NCI-H2029 (cell line): ENCODE measurements at regions not wholly inside any gene's neighbourhood (a gene's known extent, or its start where the extent isn't known, plus 50 kb on each side); places are given as distances from the start of the nearest gene placed in this dataset.
A peak's percentile ranks its signal among the peaks of the same experiment; 100 is the strongest.

Source experiments
- DNase-seq: peaks from one replicate; lab custom pipeline; 2025; lab: John Stamatoyannopoulos, UW

DNA sequence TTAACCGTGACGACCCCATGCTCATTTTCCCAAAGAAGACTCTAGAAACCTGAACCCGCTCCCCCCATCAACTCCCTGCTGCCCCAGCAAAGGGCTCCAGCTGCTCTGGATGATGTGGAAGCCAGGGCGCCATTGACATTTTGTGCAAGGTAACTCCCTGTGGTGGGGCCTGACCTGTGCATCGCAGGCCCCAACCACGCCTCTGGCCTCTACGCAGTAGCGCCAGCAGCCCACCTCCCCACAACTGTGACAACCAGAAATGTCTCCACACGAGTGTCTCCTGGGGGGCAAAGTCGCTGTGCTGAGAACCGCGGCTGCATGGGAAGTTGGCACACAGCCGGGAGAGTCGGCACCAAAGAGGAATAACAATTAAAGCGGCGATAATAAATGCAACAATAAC, 86.9 kb upstream of the PRR5 start:
- no peak for DNase-seq

- no peak for DNase-seq
Observed at GRCh38 chr22:44613196-44613595, 88.8 kb upstream of the PRR5 start.

DNA sequence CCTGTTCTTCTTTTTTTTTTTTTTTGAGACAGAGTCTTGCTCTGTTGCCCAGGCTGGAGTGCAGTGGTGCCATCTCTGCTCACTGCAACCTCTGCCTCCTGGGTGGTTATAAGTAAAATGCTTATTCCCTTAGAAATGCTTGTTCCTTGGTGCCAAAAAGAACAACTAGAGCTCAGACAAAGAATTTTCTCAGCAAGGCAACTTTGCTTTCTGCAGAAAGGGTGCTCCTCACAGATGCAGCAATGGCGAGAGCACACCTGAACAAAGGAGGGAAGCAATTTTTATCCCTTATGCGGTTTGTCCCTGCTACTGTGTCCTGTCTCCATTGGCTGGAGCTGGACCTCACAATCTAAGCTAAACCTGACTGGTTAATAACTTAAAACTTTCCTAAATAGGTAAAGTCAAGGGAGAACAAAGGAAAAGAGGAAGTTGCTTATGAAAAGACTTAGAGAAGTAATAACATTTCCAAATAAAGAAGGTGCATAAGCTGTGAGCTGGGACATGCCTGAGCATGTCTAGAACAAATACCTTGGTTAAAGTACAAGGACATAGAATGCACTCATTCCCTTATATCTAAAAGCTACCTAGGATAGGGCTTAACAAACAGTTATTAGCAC, 90.0 kb upstream of the PRR5 start:
- no peak for DNase-seq

DNA sequence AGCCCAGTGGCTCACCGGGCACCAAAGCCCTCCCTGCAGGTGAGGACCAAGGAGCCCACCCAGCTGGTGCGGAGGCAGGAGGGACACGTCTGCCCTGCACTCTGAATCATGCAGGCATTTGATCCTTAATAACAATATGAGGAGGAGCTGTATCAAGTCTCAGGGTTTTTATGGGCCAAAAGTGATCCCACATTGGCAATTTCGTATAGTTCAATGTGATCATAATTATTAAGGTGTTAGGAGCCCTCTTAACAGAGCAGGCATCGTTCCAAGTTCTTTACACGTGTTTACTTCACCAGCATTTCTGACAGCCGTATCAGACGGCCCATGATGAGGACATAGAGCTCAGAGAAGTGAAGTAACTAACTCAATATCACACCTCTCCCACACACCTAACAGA, 91.9 kb upstream of the PRR5 start:
- no peak for DNase-seq

DNA sequence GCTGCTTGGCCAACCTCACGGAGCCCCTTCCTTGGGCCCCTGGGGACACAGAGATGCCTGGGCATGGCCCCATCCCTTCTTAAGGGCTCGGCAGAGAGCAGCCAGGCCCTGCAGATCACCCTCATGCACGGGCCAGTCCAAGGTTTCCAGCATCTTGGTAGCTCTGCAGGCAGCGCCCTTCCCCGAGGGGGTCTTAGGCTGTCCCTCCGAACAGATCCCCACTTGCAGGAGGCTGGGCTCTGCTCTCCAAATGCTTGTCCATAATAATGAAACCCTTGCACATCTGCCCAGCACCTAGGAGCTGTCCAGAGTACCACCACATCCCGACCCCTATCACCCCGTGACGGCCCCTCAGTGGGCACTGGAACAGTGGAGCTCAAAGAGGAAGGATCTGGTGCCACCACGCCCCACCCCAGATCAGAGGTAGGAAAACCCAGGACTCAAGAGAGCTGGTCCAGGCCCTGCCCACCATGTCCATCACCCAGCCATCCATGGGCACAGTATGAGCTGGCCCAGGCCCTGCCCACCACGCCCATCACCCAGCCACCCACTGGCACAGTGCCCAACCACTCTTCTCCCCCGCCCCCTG, 92.5 kb upstream of the PRR5 start:
- no peak for DNase-seq

DNA sequence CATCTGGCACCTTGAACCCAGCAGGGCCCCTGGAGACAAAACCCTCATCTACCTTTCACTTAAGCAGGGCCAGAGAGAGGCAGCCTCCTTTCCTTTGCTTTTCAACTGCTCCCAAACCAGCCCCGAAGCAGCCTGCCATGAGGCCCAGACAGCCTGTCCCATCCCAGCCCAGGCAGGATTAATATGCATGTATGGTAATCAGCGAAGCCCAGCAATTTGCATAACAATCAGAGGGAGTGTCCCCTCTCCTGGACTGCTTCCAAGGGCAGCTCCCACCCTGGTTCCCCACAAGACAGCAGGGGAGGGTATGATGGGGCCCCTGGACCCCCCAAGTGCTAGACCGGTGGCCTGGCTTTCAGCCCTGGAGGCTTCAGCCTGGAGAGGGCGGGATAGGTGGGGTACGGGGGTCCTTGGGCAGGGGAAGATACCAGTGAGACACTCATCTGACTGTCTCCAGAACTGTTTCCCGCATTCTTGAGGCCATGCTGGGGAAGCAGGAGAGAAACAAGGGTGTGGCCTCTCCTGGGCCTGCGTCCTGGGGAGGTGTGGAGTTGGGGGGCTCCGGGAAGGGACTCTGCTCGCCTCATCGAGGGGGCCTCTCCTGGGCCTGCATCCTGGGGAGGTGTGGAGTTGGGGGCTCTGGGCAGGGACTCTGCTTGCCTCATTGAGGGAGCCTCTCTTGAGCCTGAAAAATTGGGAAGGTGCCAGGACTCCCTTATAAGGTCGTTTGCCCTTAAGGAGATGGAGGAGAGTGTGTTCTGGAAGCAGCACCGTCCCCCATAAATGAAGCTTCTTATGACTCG, 93.2 kb upstream of the PRR5 start:
- no peak for DNase-seq

DNA sequence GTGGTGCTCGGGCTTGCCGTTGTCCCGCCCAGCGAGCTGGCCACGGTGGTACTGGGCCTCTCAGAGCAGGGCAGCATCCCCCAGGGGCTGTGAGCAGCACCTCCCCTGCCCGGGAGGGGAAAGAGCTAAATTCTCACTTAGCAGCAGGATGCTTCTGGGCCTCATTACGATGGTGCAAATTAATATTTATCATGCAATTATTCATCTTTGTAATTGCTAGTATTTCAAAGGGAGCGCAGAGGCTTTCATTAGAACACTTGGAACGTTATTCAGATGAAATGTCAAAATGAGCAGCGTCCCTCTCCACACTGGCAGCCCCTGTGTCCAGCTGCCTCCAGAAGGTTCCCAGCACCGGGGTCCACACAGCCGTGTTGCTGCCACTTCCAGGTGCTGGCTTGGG, 95.9 kb upstream of the PRR5 start:
- DNase-seq = no peak

GRCh38 chr22:44605486-44605885, 96.5 kb upstream of the PRR5 start:
- DNase-seq = no peak

DNA sequence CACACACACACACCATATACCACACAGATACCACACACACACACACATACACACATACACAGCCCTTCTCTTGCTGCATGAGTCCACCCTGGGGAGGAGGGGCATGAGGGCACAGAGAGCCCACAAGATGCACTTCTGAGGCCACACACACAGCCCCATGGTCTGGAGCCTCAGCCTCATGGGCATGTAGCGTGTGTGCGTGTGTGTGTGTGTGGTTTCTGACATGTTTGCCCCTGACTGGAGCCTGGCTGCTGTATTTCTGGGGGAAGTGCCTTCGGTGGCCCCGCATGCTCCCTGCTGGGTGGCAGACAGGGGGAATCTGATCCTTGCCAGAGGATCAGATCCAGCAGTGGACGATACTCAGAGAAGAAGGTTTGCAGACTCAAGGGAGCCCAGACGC, 97.0 kb upstream of the PRR5 start:
- DNase-seq = no peak

GRCh38 chr22:44604455-44604854, 97.5 kb upstream of the PRR5 start:
- DNase-seq = no peak

GRCh38 chr22:44603767-44604166, 98.2 kb upstream of the PRR5 start:
- DNase-seq = no peak

- no peak for DNase-seq
Observed at GRCh38 chr22:44601725-44602124, 100.3 kb upstream of the PRR5 start.

DNA sequence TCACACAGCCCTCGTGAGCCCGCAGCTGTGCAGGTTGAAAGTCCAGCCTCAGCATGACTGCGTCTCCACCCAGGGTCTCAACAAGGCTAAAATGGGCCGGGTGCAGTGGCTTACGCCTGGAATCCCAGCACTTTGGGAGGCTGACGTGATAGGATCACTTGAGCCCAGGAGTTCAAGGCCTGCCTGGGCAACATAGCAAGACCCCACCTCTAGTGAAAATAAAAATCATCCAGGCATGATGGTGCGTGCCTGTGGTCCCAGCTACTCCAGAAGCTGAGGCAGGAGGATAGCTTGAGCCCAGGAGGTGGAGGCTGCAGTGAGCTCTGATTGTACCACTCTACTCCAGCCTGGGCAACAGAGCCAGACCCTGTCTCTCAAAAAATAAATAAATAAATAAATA, 100.8 kb upstream of the PRR5 start:
- DNase-seq = no peak

- no peak for DNase-seq
Observed at GRCh38 chr22:44600207-44600785, 101.7 kb upstream of the PRR5 start.

- no peak for DNase-seq
Observed at GRCh38 chr22:44599500-44600140, 101.6 kb upstream of the RTL6 start.

DNA sequence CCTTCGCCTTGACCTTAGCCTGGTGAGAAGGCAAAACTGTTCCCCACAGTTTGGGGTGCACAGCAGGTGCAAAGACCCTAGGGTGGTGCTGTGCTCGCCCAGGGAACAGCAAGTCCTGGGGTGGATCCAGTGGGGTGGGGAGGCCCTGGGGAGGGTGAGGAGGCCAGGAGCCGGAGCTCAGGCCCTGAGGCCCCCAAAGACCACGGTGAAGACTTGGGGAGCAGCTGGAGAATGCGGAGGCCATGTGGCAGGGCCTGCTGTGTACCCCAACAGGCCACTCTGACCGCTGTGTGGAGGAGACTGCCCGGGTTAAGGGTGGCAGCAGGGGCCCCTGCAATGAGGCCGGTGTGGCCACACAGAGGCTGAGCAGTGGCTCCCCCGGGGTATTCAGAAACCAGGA, 101.1 kb upstream of the RTL6 start:
- DNase-seq = no peak

DNA sequence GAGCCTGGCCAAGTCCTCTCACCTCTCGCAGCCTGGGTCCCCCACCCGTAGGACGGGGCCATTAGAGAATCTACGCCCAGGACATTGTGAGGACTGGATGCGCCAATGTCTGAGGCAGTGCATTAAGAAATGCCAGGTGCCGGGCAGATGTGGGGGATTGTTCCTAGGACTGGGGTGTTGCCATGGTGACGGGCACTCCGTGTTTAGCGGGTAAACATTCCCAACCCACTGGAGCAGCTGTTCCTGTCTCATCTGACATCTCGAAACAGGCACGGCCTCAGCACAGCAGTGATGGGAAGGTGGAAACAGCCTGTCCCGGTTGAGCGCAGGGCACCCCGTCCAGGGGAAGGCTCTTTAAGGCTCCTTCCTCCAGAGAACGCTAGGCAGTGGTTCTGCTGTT, 99.6 kb upstream of the RTL6 start:
- DNase-seq = peak; percentile 90

- DNase-seq = no peak
Observed at GRCh38 chr22:44596396-44597125, 98.5 kb upstream of the RTL6 start.

DNA sequence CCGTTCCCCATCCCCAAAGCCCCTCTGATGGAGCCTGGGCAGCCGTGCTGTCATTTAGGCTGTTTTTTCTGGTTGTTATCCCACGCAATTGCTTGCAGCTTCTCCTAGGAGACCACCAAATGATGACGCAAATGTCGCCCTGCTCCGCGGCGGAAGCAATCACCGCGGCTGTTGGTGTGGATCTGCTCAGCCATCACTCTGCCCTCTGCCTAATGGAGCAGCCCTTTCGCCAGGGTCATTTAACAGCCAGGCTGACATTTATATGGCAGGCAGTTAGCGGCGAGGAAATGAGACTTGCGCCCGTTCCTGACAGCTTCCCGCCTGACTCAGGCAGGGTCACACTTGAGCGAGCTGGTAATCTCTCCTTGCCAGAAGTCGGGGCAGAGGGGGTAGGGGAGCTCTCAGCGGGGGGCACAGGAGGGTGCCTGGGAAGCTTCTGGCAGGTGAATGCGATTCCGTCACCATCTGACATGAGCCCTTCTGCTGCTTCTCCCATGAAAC, 97.9 kb upstream of the RTL6 start:
- DNase-seq = no peak

DNA sequence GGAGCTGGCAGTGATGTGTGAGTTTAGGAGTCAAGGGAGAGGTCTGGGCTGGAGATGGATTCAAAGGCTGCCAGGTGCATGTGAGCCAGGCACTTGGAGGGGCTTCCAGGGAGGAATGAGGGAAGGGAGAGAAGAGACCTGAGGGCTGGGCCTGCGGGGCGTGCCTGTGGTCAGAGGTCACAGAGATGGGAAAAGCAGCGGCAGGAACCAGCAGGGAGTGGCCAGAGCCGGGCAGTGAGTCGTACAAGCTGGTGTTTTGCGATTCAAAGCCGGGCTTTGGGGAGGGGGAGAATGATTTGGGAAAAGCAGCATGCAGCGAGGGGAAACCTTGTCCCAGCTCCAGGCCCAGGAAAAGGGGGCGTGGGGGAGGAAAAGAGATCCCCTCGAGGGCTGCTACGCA, 96.9 kb upstream of the RTL6 start:
- no peak for DNase-seq

- no peak for DNase-seq
Observed at GRCh38 chr22:44592824-44593148, 94.8 kb upstream of the RTL6 start.
